SK-N-SH (cell line): ENCODE measurements at regions not wholly inside any gene's neighbourhood (a gene's known extent, or its start where the extent isn't known, plus 50 kb on each side); places are given as distances from the start of the nearest gene placed in this dataset.

Experiments used
- CTCF ChIA-PET: fragments of 300-600, 350-600 bp; formaldehyde crosslinking; extraction: SDS; loops from one replicate; lab custom pipeline; 2021; lab: Yijun Ruan, JAX
- POLR2A ChIA-PET: fragments of 350-600 bp; sonication (Branson Sonifier 250); formaldehyde crosslinking; extraction: SDS; loops from one replicate; lab custom pipeline; 2020; ENCODE audit warnings: antibody characterized with exemption, inconsistent platforms; lab: Yijun Ruan, JAX
- DNase-seq: peaks from one replicate; pipeline ENCODE4 v3.0.0; 2012
- H2AFZ ChIP-seq: fragments of 200-600 bp; sonication (generic); 2 replicates; pipeline ENCODE4 v1.8.1; 2016; ENCODE audit warnings: antibody characterized with exemption, mild to moderate bottlenecking, low read depth
- H3F3A ChIP-seq: fragments of 200-600 bp; sonication (generic); replicated peaks from 2 replicates; pipeline ENCODE3; 2016; ENCODE audit warnings: antibody characterized with exemption, mild to moderate bottlenecking; ENCODE audit not compliant: insufficient read depth
- H3K27ac ChIP-seq, 2 experiments: fragments of 200-500 bp in 1 of 2; fragments of 200-600 bp in 1 of 2; sonication (Bioruptor generic) in 1 of 2; sonication (generic), shearing (Covaris generic) in 1 of 2; 2 replicates each; pipeline versions ENCODE4 v1.5.1 to v1.6.1; 2014 to 2016; ENCODE audit warnings: low read depth in 2 of 2, inconsistent platforms in 1 of 2, low read length in 1 of 2, mild to moderate bottlenecking in 1 of 2, mixed read lengths in 1 of 2
- H3K27me3 ChIP-seq: fragments of 200-600 bp; sonication (generic), shearing (Covaris generic); 2 replicates; pipeline ENCODE4 v1.6.1; 2016; ENCODE audit warnings: mixed run types; ENCODE audit not compliant: insufficient read depth
- H3K36me3 ChIP-seq, 2 experiments: fragments of 200-500 bp in 1 of 2; fragments of 200-600 bp in 1 of 2; sonication (Bioruptor generic) in 1 of 2; sonication (generic) in 1 of 2; replicated peaks in 1 of 2; 2 replicates each; pipeline versions ENCODE3 to v1.5.1; 2014 to 2016; ENCODE audit warnings: low read length in 1 of 2, mild to moderate bottlenecking in 1 of 2; ENCODE audit not compliant: insufficient read depth in 2 of 2, control insufficient read depth in 1 of 2
- H3K4me1 ChIP-seq, 2 experiments: fragments of 200-500 bp in 1 of 2; fragments of 200-600 bp in 1 of 2; sonication (Bioruptor generic) in 1 of 2; sonication (generic), shearing (Covaris generic) in 1 of 2; 2 replicates each; pipeline versions ENCODE4 v1.5.1 to v1.6.1; 2014 to 2016; ENCODE audit warnings: low read depth in 1 of 2, low read length in 1 of 2, mixed run types in 1 of 2; ENCODE audit not compliant: insufficient read depth in 2 of 2, control insufficient read depth in 1 of 2
- H3K4me2 ChIP-seq: fragments of 200-600 bp; sonication (generic), shearing (Covaris generic); 2 replicates; pipeline ENCODE4 v1.6.1; 2017; ENCODE audit warnings: mixed run types
- H3K4me3 ChIP-seq, 2 experiments: fragments of 200-500 bp in 1 of 2; fragments of 200-600 bp in 1 of 2; sonication (Bioruptor generic) in 1 of 2; sonication (generic), shearing (Covaris generic) in 1 of 2; 2 replicates each; pipeline versions ENCODE4 v1.5.1 to v1.8.1; 2014 to 2016; ENCODE audit warnings: low read depth in 2 of 2, inconsistent platforms in 1 of 2, low read length in 1 of 2, mild to moderate bottlenecking in 1 of 2, mixed read lengths in 1 of 2, moderate library complexity in 1 of 2
- H3K79me2 ChIP-seq: fragments of 200-600 bp; sonication (generic); 2 replicates; pipeline ENCODE4 v1.8.1; 2017; ENCODE audit warnings: mild to moderate bottlenecking; ENCODE audit not compliant: insufficient read depth
- H3K9ac ChIP-seq: fragments of 200-600 bp; sonication (generic); 2 replicates; pipeline ENCODE4 v1.6.1; 2017; ENCODE audit warnings: mixed run types
- H3K9me2 ChIP-seq: fragments of 200-600 bp; sonication (generic); 2 replicates; pipeline ENCODE4 v1.6.1; 2017; ENCODE audit warnings: mixed run types
- H3K9me3 ChIP-seq: fragments of 200-600 bp; sonication (generic); 2 replicates; pipeline ENCODE4 v1.6.1; 2017; ENCODE audit warnings: mixed run types, mild to moderate bottlenecking, moderate library complexity
- H4K20me1 ChIP-seq: fragments of 200-600 bp; sonication (generic); 2 replicates; pipeline ENCODE4 v1.6.1; 2017; ENCODE audit warnings: mild to moderate bottlenecking, mixed run types; ENCODE audit not compliant: insufficient read depth
- FOXJ3 ChIP-seq: sonication (generic); formaldehyde crosslinking; IDR thresholded peaks from 2 replicates; pipeline ENCODE4 v1.5.1; 2020; ENCODE audit warnings: mild to moderate bottlenecking, missing genetic modification reagents
- FOXM1 ChIP-seq: IDR thresholded peaks from 2 replicates; pipeline ENCODE4 v1.4.0; 2012; ENCODE audit warnings: low read depth, mild to moderate bottlenecking
- JUND ChIP-seq: IDR thresholded peaks from 2 replicates; pipeline ENCODE4 v1.4.0; 2012
- MEF2A ChIP-seq: IDR thresholded peaks from 2 replicates; pipeline ENCODE4 v1.4.0; 2012; ENCODE audit warnings: low read depth, borderline replicate concordance
- NFIC ChIP-seq: IDR thresholded peaks from 2 replicates; pipeline ENCODE4 v1.4.0; 2012; ENCODE audit warnings: borderline replicate concordance
- TAF1 ChIP-seq: IDR thresholded peaks from 2 replicates; pipeline ENCODE4 v1.6.1; 2012; ENCODE audit warnings: low read depth, mild to moderate bottlenecking, low read length, moderate library complexity, borderline replicate concordance
- WGBS: methylation state at CpG from one replicate; pipeline ENCODE4 v1.1.6; 2017; ENCODE audit warnings: low lambda C conversion rate; 5-methylcytosine and 5-hydroxymethylcytosine counted together
- TF ChIP-seq, protein P1 (sequence below): fragments of 150-350 bp; IDR thresholded peaks from 2 replicates; pipeline ENCODE4 v1.6.1; 2017; ENCODE audit warnings: antibody characterized with exemption, low read length, low read depth, borderline replicate concordance
- TF ChIP-seq, protein P2 (sequence below): IDR thresholded peaks from 2 replicates; pipeline ENCODE4 v1.6.1; 2012; ENCODE audit warnings: mild to moderate bottlenecking, low read depth, low read length, moderate library complexity
- TF ChIP-seq, protein P3 (sequence below): IDR thresholded peaks from 2 replicates; pipeline ENCODE4 v1.4.0; 2012; ENCODE audit warnings: low read depth, borderline replicate concordance
- TF ChIP-seq, protein P4 (sequence below): IDR thresholded peaks from 2 replicates; pipeline ENCODE4 v1.4.0; 2012; ENCODE audit warnings: low read depth
- TF ChIP-seq, protein P5 (sequence below): IDR thresholded peaks from 2 replicates; pipeline ENCODE4; 2012

DNA sequence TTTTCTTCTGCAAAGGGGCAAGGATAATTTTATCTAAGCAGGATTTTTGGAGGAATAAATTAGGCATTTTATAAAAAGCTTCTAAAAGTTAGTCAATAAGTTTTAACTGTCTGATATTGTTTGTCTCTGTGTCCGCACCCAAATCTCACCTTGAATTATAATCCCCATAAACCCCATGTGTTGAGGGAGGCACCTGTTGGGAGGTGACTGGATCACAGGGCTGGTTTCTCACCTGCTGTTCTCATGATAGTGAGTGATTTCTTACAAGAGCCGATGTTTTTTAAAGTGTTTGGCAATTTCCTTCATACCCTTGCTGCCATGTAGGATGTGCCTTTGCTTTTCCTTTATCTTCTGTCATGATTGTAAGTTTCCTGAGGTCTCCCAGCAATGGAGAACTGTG is 481.4 kb downstream of the GBA3 start:
- Histone ChIP-seq H4K20me1 (no peaks in the 10 kb centered on the region), H3K27ac (no peak overlapping the region), H3K27me3 (no peaks in the 10 kb centered on the region), H3K79me2 (no peaks in the 10 kb centered on the region), H3K9ac (no peak overlapping the region), H3K4me3 (no peak overlapping the region), H3K4me1 (no peaks in the 10 kb centered on the region), H3K9me3 (no peaks in the 10 kb centered on the region), H2AFZ (no peak overlapping the region), H3K9me2 (no peaks in the 10 kb centered on the region), H3F3A (no peaks in the 10 kb centered on the region), H3K4me2 (no peak overlapping the region), H3K36me3 (no peaks in the 10 kb centered on the region)
- CTCF ChIA-PET = no interaction called here
- WGBS = 30% methylated on average over 2 of the region's 2 CpGs
- POLR2A ChIA-PET = no interaction called here
- DNase-seq = no peak
- no peak for TF ChIP-seq JUND
- no peak for TF ChIP-seq FOXJ3 (CRISPR knock-in tag)
- TF ChIP-seq, protein P1, sequence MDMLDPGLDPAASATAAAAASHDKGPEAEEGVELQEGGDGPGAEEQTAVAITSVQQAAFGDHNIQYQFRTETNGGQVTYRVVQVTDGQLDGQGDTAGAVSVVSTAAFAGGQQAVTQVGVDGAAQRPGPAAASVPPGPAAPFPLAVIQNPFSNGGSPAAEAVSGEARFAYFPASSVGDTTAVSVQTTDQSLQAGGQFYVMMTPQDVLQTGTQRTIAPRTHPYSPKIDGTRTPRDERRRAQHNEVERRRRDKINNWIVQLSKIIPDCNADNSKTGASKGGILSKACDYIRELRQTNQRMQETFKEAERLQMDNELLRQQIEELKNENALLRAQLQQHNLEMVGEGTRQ = no peak
- TF ChIP-seq, protein P2, sequence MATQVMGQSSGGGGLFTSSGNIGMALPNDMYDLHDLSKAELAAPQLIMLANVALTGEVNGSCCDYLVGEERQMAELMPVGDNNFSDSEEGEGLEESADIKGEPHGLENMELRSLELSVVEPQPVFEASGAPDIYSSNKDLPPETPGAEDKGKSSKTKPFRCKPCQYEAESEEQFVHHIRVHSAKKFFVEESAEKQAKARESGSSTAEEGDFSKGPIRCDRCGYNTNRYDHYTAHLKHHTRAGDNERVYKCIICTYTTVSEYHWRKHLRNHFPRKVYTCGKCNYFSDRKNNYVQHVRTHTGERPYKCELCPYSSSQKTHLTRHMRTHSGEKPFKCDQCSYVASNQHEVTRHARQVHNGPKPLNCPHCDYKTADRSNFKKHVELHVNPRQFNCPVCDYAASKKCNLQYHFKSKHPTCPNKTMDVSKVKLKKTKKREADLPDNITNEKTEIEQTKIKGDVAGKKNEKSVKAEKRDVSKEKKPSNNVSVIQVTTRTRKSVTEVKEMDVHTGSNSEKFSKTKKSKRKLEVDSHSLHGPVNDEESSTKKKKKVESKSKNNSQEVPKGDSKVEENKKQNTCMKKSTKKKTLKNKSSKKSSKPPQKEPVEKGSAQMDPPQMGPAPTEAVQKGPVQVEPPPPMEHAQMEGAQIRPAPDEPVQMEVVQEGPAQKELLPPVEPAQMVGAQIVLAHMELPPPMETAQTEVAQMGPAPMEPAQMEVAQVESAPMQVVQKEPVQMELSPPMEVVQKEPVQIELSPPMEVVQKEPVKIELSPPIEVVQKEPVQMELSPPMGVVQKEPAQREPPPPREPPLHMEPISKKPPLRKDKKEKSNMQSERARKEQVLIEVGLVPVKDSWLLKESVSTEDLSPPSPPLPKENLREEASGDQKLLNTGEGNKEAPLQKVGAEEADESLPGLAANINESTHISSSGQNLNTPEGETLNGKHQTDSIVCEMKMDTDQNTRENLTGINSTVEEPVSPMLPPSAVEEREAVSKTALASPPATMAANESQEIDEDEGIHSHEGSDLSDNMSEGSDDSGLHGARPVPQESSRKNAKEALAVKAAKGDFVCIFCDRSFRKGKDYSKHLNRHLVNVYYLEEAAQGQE = no peak
- TF ChIP-seq TAF1 = no peak
- no peak for TF ChIP-seq NFIC
- TF ChIP-seq, protein P3, sequence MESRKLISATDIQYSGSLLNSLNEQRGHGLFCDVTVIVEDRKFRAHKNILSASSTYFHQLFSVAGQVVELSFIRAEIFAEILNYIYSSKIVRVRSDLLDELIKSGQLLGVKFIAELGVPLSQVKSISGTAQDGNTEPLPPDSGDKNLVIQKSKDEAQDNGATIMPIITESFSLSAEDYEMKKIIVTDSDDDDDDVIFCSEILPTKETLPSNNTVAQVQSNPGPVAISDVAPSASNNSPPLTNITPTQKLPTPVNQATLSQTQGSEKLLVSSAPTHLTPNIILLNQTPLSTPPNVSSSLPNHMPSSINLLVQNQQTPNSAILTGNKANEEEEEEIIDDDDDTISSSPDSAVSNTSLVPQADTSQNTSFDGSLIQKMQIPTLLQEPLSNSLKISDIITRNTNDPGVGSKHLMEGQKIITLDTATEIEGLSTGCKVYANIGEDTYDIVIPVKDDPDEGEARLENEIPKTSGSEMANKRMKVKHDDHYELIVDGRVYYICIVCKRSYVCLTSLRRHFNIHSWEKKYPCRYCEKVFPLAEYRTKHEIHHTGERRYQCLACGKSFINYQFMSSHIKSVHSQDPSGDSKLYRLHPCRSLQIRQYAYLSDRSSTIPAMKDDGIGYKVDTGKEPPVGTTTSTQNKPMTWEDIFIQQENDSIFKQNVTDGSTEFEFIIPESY = no peak
- TF ChIP-seq, protein P4, sequence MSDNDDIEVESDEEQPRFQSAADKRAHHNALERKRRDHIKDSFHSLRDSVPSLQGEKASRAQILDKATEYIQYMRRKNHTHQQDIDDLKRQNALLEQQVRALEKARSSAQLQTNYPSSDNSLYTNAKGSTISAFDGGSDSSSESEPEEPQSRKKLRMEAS = no peak
- TF ChIP-seq MEF2A = no peak
- TF ChIP-seq, protein P5, sequence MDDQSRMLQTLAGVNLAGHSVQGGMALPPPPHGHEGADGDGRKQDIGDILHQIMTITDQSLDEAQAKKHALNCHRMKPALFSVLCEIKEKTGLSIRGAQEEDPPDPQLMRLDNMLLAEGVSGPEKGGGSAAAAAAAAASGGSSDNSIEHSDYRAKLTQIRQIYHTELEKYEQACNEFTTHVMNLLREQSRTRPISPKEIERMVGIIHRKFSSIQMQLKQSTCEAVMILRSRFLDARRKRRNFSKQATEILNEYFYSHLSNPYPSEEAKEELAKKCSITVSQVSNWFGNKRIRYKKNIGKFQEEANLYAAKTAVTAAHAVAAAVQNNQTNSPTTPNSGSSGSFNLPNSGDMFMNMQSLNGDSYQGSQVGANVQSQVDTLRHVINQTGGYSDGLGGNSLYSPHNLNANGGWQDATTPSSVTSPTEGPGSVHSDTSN = no peak
- no peak for TF ChIP-seq FOXM1
